ENCODE measurements at regions not wholly inside any gene's neighbourhood (a gene's known extent, or its start where the extent isn't known, plus 50 kb on each side); places are given as distances from the start of the nearest gene placed in this dataset.

GRCh38 chr10:78599122-78599853 lies 469.5 kb upstream of the ZMIZ1 start:
- TF ChIP-seq CTCF (IDR thresholded peaks at IDR 0.05 in 4 of 5, conservative IDR thresholded peaks at IDR 0.05 in 1 of 5) (no peak), POLR2A (IDR thresholded peaks at IDR 0.05) (no peak)

Measured in gastrocnemius medialis (tissue), 4 donors.